AG04450 (cell line): ENCODE measurements at regions not wholly inside any gene's neighbourhood (a gene's known extent, or its start where the extent isn't known, plus 50 kb on each side); places are given as distances from the start of the nearest gene placed in this dataset.

Experiments used
- CTCF ChIA-PET: fragments of 300-600, 350-600 bp; formaldehyde crosslinking; extraction: SDS; loops from one replicate; lab custom pipeline; 2022; ENCODE audit warnings: antibody characterized with exemption, inconsistent platforms; lab: Charles Lee
- POLR2A ChIA-PET: fragments of 350-600 bp; formaldehyde crosslinking; extraction: SDS; loops from one replicate; lab custom pipeline; 2021; ENCODE audit warnings: antibody characterized with exemption, inconsistent platforms; lab: Yijun Ruan, JAX
- DNase-seq: peaks from one replicate; pipeline ENCODE4 v3.0.0-alpha.2; 2011; ENCODE audit warnings: low read depth, low spot score
- H3K27ac ChIP-seq: one replicate; pipeline ENCODE4 v1.5.1; 2012; ENCODE audit warnings: low read depth, low read length, control low read depth
- H3K27me3 ChIP-seq: one replicate; pipeline ENCODE4 v1.6.0; 2012; ENCODE audit warnings: low read length; ENCODE audit not compliant: control insufficient read depth, insufficient read depth
- H3K4me3 ChIP-seq: 2 replicates; pipeline ENCODE4 v1.5.1; 2011; ENCODE audit warnings: mild to moderate bottlenecking, low read depth, low read length, control low read depth
- H3K9me3 ChIP-seq: 2 replicates; pipeline ENCODE4 v1.5.1; 2012; ENCODE audit warnings: low read length; ENCODE audit not compliant: control insufficient read depth, insufficient read depth
- CTCF ChIP-seq: IDR thresholded peaks from 2 replicates; pipeline ENCODE4 v1.5.1; 2011; ENCODE audit warnings: low read depth, low read length, control low read depth, inconsistent platforms

- ChIA-PET POLR2A (no interaction called here), CTCF (interaction anchor here (1.6 kb wide), 1 partner anchor 42 kb away, joined by 3 read pairs; no protein-coding TSS in a partner anchor)
- TF ChIP-seq CTCF: no peak
Observed at GRCh38 chr1:78375996-78376395, 114.8 kb upstream of the PTGFR start.

DNA sequence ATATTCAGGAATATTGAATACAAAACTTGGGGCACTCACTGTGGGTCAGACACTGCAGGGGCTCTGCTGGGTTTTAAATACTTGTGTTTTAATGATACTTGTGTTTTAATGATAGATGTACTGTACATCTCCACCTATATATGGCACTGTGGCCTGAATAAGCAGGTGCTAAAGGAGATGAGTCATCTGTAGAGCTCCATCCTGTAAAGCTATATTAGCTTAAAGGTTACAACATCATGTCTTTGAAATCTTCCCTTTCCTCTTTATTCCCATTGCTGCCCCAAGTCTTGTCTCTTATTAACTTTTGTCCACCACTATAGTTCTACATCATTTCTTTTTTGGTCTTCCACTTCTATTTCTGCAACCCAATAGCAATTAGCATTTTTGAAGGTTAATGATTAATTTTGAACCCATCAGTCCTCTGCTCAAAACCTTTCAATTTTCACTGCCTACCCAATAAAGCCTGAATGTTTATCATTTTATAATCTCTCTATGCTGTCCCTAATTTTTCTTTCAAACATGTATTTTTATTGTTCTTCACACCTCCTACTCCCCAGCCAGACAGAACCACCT, 113.3 kb upstream of the PTGFR start:
- Histone ChIP-seq H3K27ac (no peak overlapping the region), H3K27me3 (no peaks in the 10 kb centered on the region), H3K4me3 (no peak overlapping the region), H3K9me3 (no peaks in the 10 kb centered on the region)
- ChIA-PET POLR2A (interaction anchor here (0.6 kb wide), 1 partner anchor 44 kb away, joined by 9 read pairs; no protein-coding TSS in a partner anchor), CTCF (no interaction called here)
- DNase-seq: no peak
- no peak for TF ChIP-seq CTCF

More at GRCh38 chr1:78375996-78376395, 114.8 kb upstream of the PTGFR start:
- Histone ChIP-seq H3K27me3 (no peaks in the 10 kb centered on the region), H3K4me3 (no peak overlapping the region), H3K27ac (no peak overlapping the region), H3K9me3 (no peaks in the 10 kb centered on the region)
- DNase-seq: no peak

DNA sequence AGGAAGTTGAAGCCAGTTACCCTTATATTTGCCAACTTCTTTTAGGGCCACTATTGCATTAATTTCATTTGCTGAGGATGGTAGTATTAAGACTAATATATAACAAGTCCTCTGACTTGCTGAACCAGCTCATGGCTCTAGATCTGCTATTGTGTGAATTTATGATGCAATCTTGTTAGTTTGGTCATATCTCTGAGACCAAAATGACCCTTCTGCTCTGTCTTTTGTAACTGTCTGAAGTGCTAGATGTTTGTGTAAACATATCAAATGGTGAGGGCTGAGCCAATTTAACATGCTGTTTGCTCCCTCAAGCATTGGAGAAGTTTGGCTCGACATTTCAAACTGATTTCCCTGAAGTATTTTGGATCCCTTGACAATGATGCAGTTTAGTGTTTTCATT, 106.9 kb upstream of the PTGFR start:
- H3K27me3 ChIP-seq: no peaks in the 10 kb centered on the region
- no peaks in the 10 kb centered on the region for H3K9me3 ChIP-seq
- TF ChIP-seq CTCF: no peak
- DNase-seq: no peak
- H3K4me3 ChIP-seq: no peak overlapping the region
- H3K27ac ChIP-seq: no peak overlapping the region
- POLR2A ChIA-PET: no interaction called here
- CTCF ChIA-PET: no interaction called here

DNA sequence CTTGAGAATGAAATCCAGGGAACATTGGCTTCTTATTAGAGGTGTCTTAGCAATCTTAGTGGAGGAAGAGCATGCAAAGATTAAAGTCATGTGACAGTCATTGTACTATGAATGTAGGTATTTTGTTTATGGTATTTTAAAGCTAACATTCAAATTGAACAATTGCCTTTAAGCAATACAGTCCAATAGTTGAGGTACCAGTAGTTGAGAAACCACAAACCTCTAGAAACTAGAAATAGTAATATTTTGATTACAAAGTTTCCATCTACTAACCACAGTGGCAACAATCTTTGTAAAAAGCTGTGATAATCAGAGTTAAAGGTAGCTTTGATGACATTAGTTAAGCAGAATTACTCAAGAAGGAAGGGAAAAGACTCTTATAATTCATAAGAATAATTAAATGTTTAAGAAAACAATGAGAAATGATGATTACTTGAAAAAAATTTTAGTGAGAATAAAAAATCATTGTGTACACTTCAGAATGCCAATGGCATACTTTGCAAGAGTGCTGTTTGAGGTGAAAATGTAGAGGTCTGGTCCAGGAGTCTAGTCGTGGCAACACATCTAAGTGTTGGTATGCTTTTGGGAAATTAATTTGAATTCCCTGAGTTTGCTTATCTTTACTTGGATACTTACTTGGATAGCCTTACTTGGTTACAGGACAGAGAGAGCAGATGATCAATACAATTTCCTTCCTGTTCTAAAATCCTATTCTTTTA, 104.9 kb upstream of the PTGFR start:
- H3K27me3 ChIP-seq: no peaks in the 10 kb centered on the region
- no peak for DNase-seq
- H3K27ac ChIP-seq: no peak overlapping the region
- ChIA-PET CTCF (no interaction called here), POLR2A (no interaction called here)
- TF ChIP-seq CTCF: no peak
- H3K9me3 ChIP-seq: no peaks in the 10 kb centered on the region
- H3K4me3 ChIP-seq: no peak overlapping the region

- Histone ChIP-seq H3K4me3 (no peak overlapping the region), H3K27ac (no peak overlapping the region), H3K9me3 (no peaks in the 10 kb centered on the region), H3K27me3 (no peaks in the 10 kb centered on the region)
- ChIA-PET POLR2A (no interaction called here), CTCF (interaction anchor here (1.0 kb wide), 1 partner anchor 53 kb away, joined by 3 read pairs; no protein-coding TSS in a partner anchor)
- no peak for TF ChIP-seq CTCF
- no peak for DNase-seq
Observed at GRCh38 chr1:78387201-78387600, 103.6 kb upstream of the PTGFR start.
